B cell (primary cell): ENCODE measurements at regions not wholly inside any gene's neighbourhood (a gene's known extent, or its start where the extent isn't known, plus 50 kb on each side); places are given as distances from the start of the nearest gene placed in this dataset.

ENCODE experiments used
- CTCF ChIP-seq: fragments of 200-600 bp; IDR thresholded peaks from one replicate; pipeline ENCODE4 v1.8.0; 2022; ENCODE audit warnings: antibody characterized with exemption, mild to moderate bottlenecking
- EZH2 ChIP-seq: IDR thresholded peaks from 2 replicates; pipeline ENCODE4 v1.6.1; 2012; ENCODE audit warnings: borderline replicate concordance, low read depth, mild to moderate bottlenecking, moderate library complexity, low read length; ENCODE audit not compliant: insufficient read depth, poor library complexity, severe bottlenecking

GRCh38 chr7:84693483-84693882 lies 493.4 kb downstream of the SEMA3D start:
- TF ChIP-seq CTCF, result no peak
- no peak for TF ChIP-seq EZH2
